Lower lobe of right lung (tissue), 2 donors: ENCODE measurements at regions not wholly inside any gene's neighbourhood (a gene's known extent, or its start where the extent isn't known, plus 50 kb on each side); places are given as distances from the start of the nearest gene placed in this dataset.

Experiments
- ATAC-seq, 2 donors: fragments of 200-7000 bp; cut with Tn5 transposase; one replicate each; pipeline ENCODE4 v1.9.1; 2020 to 2022; ENCODE audit warnings: mild to moderate bottlenecking in 2 of 2, moderate library complexity in 2 of 2
- DNase-seq: peaks from one replicate; pipeline ENCODE4 v3.0.0-alpha.2; 2020
- H3K27ac ChIP-seq: fragments of 200-600 bp; one replicate; pipeline ENCODE4 v1.8.0; 2022
- H3K27me3 ChIP-seq: fragments of 200-600 bp; one replicate; pipeline ENCODE4 v1.8.0; 2022; ENCODE audit warnings: low read depth
- H3K36me3 ChIP-seq: fragments of 200-600 bp; one replicate; pipeline ENCODE4 v1.8.0; 2022; ENCODE audit warnings: mild to moderate bottlenecking
- H3K4me1 ChIP-seq: fragments of 200-600 bp; one replicate; pipeline ENCODE4 v1.8.0; 2022
- H3K4me3 ChIP-seq: fragments of 200-600 bp; one replicate; pipeline ENCODE4 v1.8.0; 2022; ENCODE audit warnings: mild to moderate bottlenecking
- H3K9me3 ChIP-seq: fragments of 200-600 bp; one replicate; pipeline ENCODE4 v1.8.0; 2022
- CTCF ChIP-seq: fragments of 200-600 bp; IDR thresholded peaks from one replicate; pipeline ENCODE4 v1.8.0; 2022; ENCODE audit warnings: antibody characterized with exemption, mild to moderate bottlenecking
- intact Hi-C: fragments of 100-400 bp; cut with DNase I; formaldehyde crosslinking; loops from one replicate; pipeline ENCODE4 v1.11.0; 2022
- donor health status: DM: no; HTN: yes; CAD: no; lungs with severe emphysema.

DNA sequence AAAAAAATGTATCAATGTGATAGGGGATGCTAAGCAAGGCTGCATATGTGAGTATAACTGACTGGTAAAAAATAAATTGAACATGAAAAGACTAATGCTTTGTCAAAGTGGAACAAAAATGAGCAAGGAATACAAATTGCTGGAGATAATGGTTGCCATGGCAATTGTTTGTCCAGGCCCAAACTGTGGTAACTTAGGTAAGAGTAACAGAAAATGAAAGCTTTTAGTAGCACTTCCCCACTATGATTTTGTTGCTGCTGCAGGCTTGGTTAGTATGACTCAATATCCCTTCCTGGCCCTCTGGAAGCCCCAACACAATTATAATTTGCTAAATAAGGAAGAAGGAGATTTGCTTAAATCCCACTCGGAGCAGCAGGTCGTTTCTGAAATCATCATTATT is 577.1 kb downstream of the DOK5 start:
- Histone ChIP-seq H3K27ac (no peak overlapping the region), H3K36me3 (no peaks in the 10 kb centered on the region), H3K27me3 (no peaks in the 10 kb centered on the region), H3K4me3 (no peak overlapping the region), H3K9me3 (no peaks in the 10 kb centered on the region), H3K4me1 (no peaks in the 10 kb centered on the region)
- TF ChIP-seq CTCF, result no peak
- ATAC-seq (no peak), DNase-seq (no peak)
- intact Hi-C loops, result no loop called here

GRCh38 chr20:55038684-55039083 is 563.3 kb downstream of the DOK5 start:
- H3K36me3 ChIP-seq, result no peaks in the 10 kb centered on the region
- H3K4me1 ChIP-seq, result no peaks in the 10 kb centered on the region
- no peak for TF ChIP-seq CTCF
- ATAC-seq (no peak), DNase-seq (no peak)
- no peak overlapping the region for H3K27ac ChIP-seq
- no peak overlapping the region for H3K4me3 ChIP-seq
- no peaks in the 10 kb centered on the region for H3K27me3 ChIP-seq
- intact Hi-C loops, result no loop called here
- H3K9me3 ChIP-seq, result no peaks in the 10 kb centered on the region

DNA sequence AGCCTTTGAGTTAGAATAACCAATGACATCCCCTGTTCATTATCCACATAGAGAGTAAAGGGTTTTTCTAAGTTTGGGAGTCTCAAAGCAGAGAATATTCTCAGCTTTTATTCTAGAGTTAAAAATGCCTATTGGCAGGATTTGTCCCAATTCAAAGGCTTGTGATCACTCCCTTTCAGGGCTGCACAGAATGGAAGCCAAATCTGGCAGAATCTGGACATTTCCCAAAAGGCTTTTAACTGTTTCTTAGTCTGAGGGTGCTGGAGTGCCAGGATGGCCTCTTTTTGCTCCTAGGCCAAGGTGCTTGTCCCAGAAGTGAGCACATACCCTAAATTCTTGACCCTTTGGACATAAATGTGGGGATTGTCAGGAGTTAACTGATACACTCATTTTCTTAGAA is 556.6 kb downstream of the DOK5 start:
- Histone ChIP-seq H3K27ac (no peak overlapping the region), H3K9me3 (no peaks in the 10 kb centered on the region), H3K4me1 (no peaks in the 10 kb centered on the region), H3K36me3 (no peaks in the 10 kb centered on the region), H3K27me3 (no peaks in the 10 kb centered on the region), H3K4me3 (no peak overlapping the region)
- ATAC-seq, result no peak
- intact Hi-C loops, result no loop called here
- no peak for DNase-seq
- TF ChIP-seq CTCF, result no peak

DNA sequence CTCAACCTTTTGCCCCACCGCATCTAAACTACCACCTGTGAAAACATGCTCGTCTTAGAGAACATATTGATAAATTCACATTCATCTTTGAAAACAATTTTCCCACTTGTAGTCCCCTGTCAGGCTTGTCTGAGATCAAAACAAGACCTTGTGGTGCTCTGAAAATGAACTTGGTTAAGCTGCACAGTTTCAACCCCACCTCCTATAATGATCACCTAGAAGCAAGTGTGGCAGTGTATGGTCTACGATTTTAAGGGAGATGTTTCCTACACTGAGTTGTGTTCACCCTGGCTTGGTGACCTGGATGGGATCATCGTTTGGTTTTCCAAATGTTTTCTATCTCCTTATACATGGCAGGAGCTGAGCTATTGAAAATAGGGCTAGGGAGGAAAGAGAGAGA is 539.4 kb downstream of the DOK5 start:
- no peak for DNase-seq
- H3K4me3 ChIP-seq, result no peak overlapping the region

DNA sequence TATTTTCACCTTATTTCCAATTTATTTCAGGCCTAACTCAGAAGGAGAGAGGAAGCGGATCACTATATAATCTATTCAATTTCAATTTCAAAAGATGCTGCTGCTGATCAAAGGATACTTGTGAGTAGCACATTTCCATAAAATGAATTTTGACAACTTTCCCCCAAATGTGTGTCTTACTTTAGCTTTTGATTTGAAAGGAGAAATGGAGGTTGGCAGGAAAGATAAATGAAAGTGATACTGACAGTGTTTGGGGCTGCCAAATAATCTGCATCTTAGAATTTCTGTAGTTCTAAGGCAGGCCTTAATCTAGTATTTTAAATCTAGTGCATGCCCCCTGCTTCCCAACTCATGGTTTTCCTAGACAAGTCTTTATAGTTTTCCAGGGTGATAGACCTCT is 535.4 kb downstream of the DOK5 start:
- Histone ChIP-seq H3K27ac (no peak overlapping the region), H3K27me3 (no peaks in the 10 kb centered on the region), H3K4me3 (no peak overlapping the region), H3K4me1 (no peaks in the 10 kb centered on the region), H3K9me3 (no peaks in the 10 kb centered on the region), H3K36me3 (no peaks in the 10 kb centered on the region)
- DNase-seq (no peak), ATAC-seq (no peak)
- intact Hi-C loops, result no loop called here
- TF ChIP-seq CTCF, result no peak

More for the DNA sequence above, 539.4 kb downstream of the DOK5 start:
- intact Hi-C loops, result no loop called here
- no peaks in the 10 kb centered on the region for H3K36me3 ChIP-seq
- no peak for TF ChIP-seq CTCF
- no peak overlapping the region for H3K27ac ChIP-seq
- no peak for ATAC-seq
- no peaks in the 10 kb centered on the region for H3K9me3 ChIP-seq
- H3K4me1 ChIP-seq, result no peaks in the 10 kb centered on the region
- H3K27me3 ChIP-seq, result no peaks in the 10 kb centered on the region

DNA sequence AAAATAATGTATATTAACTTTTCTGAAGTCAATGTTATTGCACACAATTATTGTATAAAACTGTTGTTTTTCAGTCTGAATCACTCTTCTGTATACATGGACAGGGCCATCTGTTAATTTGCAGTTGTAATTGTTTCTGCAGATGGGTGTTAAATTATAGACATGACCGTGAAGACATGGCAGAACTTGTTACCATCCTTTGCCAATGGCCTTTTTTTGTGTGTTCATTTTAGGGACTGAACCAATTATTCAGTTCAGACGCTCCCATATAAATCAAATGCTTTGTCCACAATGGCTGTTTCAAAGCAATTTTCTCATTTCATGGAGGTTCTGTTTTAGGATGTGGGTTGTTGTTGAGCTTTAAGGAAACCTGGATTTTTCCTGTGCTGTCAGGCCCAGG is 533.7 kb downstream of the DOK5 start:
- intact Hi-C loops, result no loop called here
- DNase-seq (no peak), ATAC-seq (no peak)
- Histone ChIP-seq H3K27me3 (no peaks in the 10 kb centered on the region), H3K4me1 (no peaks in the 10 kb centered on the region), H3K9me3 (no peaks in the 10 kb centered on the region), H3K27ac (no peak overlapping the region), H3K36me3 (no peaks in the 10 kb centered on the region), H3K4me3 (no peak overlapping the region)
- TF ChIP-seq CTCF, result no peak
